WTC11 (cell line): ENCODE measurements at regions not wholly inside any gene's neighbourhood (a gene's known extent, or its start where the extent isn't known, plus 50 kb on each side); places are given as distances from the start of the nearest gene placed in this dataset.

ENCODE experiments used
- ATAC-seq: fragments of 200-7000 bp; cut with Tn5 transposase; 2 replicates; pipeline ENCODE4 v1.10.0; 2021; ENCODE audit warnings: mild to moderate bottlenecking, moderate library complexity
- CTCF ChIA-PET: fragments of 300-600 bp; sonication (Branson Sonifier 250); formaldehyde crosslinking; loops from one replicate; lab custom pipeline; 2021; ENCODE audit warnings: antibody characterized with exemption; lab: Charles Lee
- POLR2A ChIA-PET: fragments of 350-600 bp; sonication (Branson Sonifier 250); formaldehyde crosslinking; loops from one replicate; lab custom pipeline; 2021; ENCODE audit warnings: antibody characterized with exemption; lab: Charles Lee
- DNase-seq: peaks from one replicate; pipeline ENCODE4 v3.0.0; 2021; ENCODE audit warnings: low spot score
- H3K27ac Mint-ChIP-seq: 2 replicates; pipeline ENCODE4 v1.8.0; 2021; ENCODE audit warnings: mixed read lengths
- H3K27me3 Mint-ChIP-seq: 2 replicates; pipeline ENCODE4 v1.8.0; 2021; ENCODE audit warnings: low read depth, mild to moderate bottlenecking, moderate library complexity, mixed read lengths
- H3K36me3 Mint-ChIP-seq: 2 replicates; pipeline ENCODE4 v1.8.0; 2021; ENCODE audit warnings: mixed read lengths
- H3K4me1 Mint-ChIP-seq: 2 replicates; pipeline ENCODE4 v1.8.0; 2022; ENCODE audit warnings: mixed read lengths
- H3K4me3 Mint-ChIP-seq: 2 replicates; pipeline ENCODE4 v1.8.0; 2021; ENCODE audit warnings: mild to moderate bottlenecking, moderate library complexity, mixed read lengths
- H3K9me3 Mint-ChIP-seq: 2 replicates; pipeline ENCODE4 v1.8.0; 2021; ENCODE audit warnings: mixed read lengths
- ATF1 ChIP-seq: sonication (generic); formaldehyde crosslinking; IDR thresholded peaks from 2 replicates; pipeline ENCODE4 v1.8.1; 2023; ENCODE audit warnings: mild to moderate bottlenecking, moderate library complexity, missing genetic modification reagents
- E2F4 ChIP-seq: sonication (generic); formaldehyde crosslinking; IDR thresholded peaks from 2 replicates; pipeline ENCODE4 v1.8.1; 2022; ENCODE audit warnings: low read depth, mild to moderate bottlenecking, moderate library complexity, missing genetic modification reagents, borderline replicate concordance
- ESRRA ChIP-seq: sonication (generic); formaldehyde crosslinking; IDR thresholded peaks from 2 replicates; pipeline ENCODE4 v1.8.1; 2022; ENCODE audit warnings: mild to moderate bottlenecking, missing genetic modification reagents, borderline replicate concordance
- FOXJ3 ChIP-seq: sonication (generic); formaldehyde crosslinking; IDR thresholded peaks from 2 replicates; pipeline ENCODE4 v1.9.0; 2021; ENCODE audit warnings: missing genetic modification reagents, mild to moderate bottlenecking, borderline replicate concordance
- MLX ChIP-seq: sonication (generic); formaldehyde crosslinking; IDR thresholded peaks from 2 replicates; pipeline ENCODE4 v1.8.1; 2023; ENCODE audit warnings: mild to moderate bottlenecking, missing genetic modification reagents, moderate library complexity
- NR1H2 ChIP-seq: sonication (generic); formaldehyde crosslinking; IDR thresholded peaks from 2 replicates; pipeline ENCODE4 v1.9.0; 2021; ENCODE audit warnings: mild to moderate bottlenecking, moderate library complexity, missing genetic modification reagents
- NR2C2 ChIP-seq: sonication (generic); formaldehyde crosslinking; IDR thresholded peaks from 2 replicates; pipeline ENCODE4 v1.8.0; 2022; ENCODE audit warnings: mild to moderate bottlenecking, missing genetic modification reagents
- PRDM15 ChIP-seq: sonication (generic); formaldehyde crosslinking; IDR thresholded peaks from 2 replicates; pipeline ENCODE4 v1.8.0; 2022; ENCODE audit warnings: missing genetic modification reagents
- RORB ChIP-seq: fragments of 250-450 bp; sonication (Bioruptor Pico); IDR thresholded peaks from 2 replicates; pipeline ENCODE4 v1.9.0; 2021; ENCODE audit warnings: mild to moderate bottlenecking
- STAT6 ChIP-seq: sonication (generic); formaldehyde crosslinking; conservative IDR thresholded peaks from 2 replicates; pipeline ENCODE4 v1.8.1; 2023; ENCODE audit warnings: mild to moderate bottlenecking, low read depth, missing genetic modification reagents, moderate library complexity
- TP53 ChIP-seq: sonication (generic); formaldehyde crosslinking; IDR thresholded peaks from 2 replicates; pipeline ENCODE4 v1.8.1; 2023; ENCODE audit warnings: mild to moderate bottlenecking, missing genetic modification reagents
- ZBTB21 ChIP-seq: sonication (generic); formaldehyde crosslinking; IDR thresholded peaks from 2 replicates; pipeline ENCODE4 v1.8.1; 2023; ENCODE audit warnings: mild to moderate bottlenecking, missing genetic modification reagents, borderline replicate concordance
- ZBTB43 ChIP-seq: sonication (generic); formaldehyde crosslinking; IDR thresholded peaks from 2 replicates; pipeline ENCODE4 v1.8.1; 2023; ENCODE audit warnings: mild to moderate bottlenecking, missing genetic modification reagents
- ZNF219 ChIP-seq: sonication (generic); formaldehyde crosslinking; IDR thresholded peaks from 2 replicates; pipeline ENCODE4 v1.8.0; 2023; ENCODE audit warnings: missing genetic modification reagents, mild to moderate bottlenecking, borderline replicate concordance
- ZNF317 ChIP-seq: sonication (generic); formaldehyde crosslinking; IDR thresholded peaks from 2 replicates; pipeline ENCODE4 v1.8.1; 2023; ENCODE audit warnings: low read depth, mild to moderate bottlenecking, moderate library complexity, missing genetic modification reagents, borderline replicate concordance
- ZNF532 ChIP-seq: fragments of 250-450 bp; sonication (Bioruptor Pico); IDR thresholded peaks from 2 replicates; pipeline ENCODE4 v1.9.0; 2021; ENCODE audit warnings: mild to moderate bottlenecking, borderline replicate concordance

GRCh38 chr2:238596571-238597551, 170.1 kb downstream of the ASB1 start:
- POLR2A ChIA-PET, result interaction anchor here (0.5 kb wide), 1 partner anchor 22 kb away, joined by 4 read pairs; no protein-coding TSS in a partner anchor
- H3K4me1 Mint-ChIP-seq, result no peaks in the 10 kb centered on the region
- TF ChIP-seq ZNF532 (CRISPR knock-in tag) (no peak), ZBTB43 (CRISPR knock-in tag) (no peak), NR2C2 (no peak), ESRRA (no peak)
- TF ChIP-seq, all 79 proteins: peak for 0
- no peaks in the 10 kb centered on the region for H3K36me3 Mint-ChIP-seq
- no peak for DNase-seq
- CTCF ChIA-PET, result interaction anchor here (0.8 to 1.3 kb wide), 3 partner anchors 26 to 84 kb away, joined by 3 to 4 read pairs (median 3); no protein-coding TSS in a partner anchor
- H3K4me3 Mint-ChIP-seq, result no peak overlapping the region
- peaks cover 3% of the 10 kb centered on the region; the same call in 1 of the 2 replicates for H3K9me3 Mint-ChIP-seq
- no peak for ATAC-seq
- no peak overlapping the region for H3K27ac Mint-ChIP-seq
- no peaks in the 10 kb centered on the region; the same call in 1 of the 2 replicates for H3K27me3 Mint-ChIP-seq

- no peak for ATAC-seq
- ChIA-PET CTCF (interaction anchor here (1.3 kb wide), 1 partner anchor 75 kb away, joined by 4 read pairs; no protein-coding TSS in a partner anchor), POLR2A (no interaction called here)
- no peak for DNase-seq
- Mint-ChIP-seq H3K4me1 (no peaks in the 10 kb centered on the region), H3K4me3 (no peak overlapping the region), H3K36me3 (no peaks in the 10 kb centered on the region), H3K27me3 (no peaks in the 10 kb centered on the region; the same call in 1 of the 2 replicates), H3K27ac (no peak overlapping the region), H3K9me3 (0 out of 2 replicates have a peak, but pooled peaks cover 4% of the 10 kb centered on the region)
- TF ChIP-seq STAT6 (CRISPR knock-in tag) (no peak), ESRRA (no peak), ZBTB21 (CRISPR knock-in tag) (no peak), PRDM15 (CRISPR knock-in tag) (no peak), ZNF219 (no peak), ZNF317 (CRISPR knock-in tag) (no peak), FOXJ3 (CRISPR knock-in tag) (no peak), E2F4 (CRISPR knock-in tag) (no peak), ATF1 (CRISPR knock-in tag) (no peak), TP53 (CRISPR knock-in tag) (no peak), MLX (no peak), NR1H2 (CRISPR knock-in tag) (no peak), RORB (CRISPR knock-in tag) (no peak)
Observed at GRCh38 chr2:238597638-238598528, 171.2 kb downstream of the ASB1 start.
